GM03348 (cell line): ENCODE measurements at regions not wholly inside any gene's neighbourhood (a gene's known extent, or its start where the extent isn't known, plus 50 kb on each side); places are given as distances from the start of the nearest gene placed in this dataset.

Experiments used
- DNase-seq: peaks from one replicate; pipeline ENCODE4 v3.0.0; 2012; ENCODE audit warnings: low spot score

DNA sequence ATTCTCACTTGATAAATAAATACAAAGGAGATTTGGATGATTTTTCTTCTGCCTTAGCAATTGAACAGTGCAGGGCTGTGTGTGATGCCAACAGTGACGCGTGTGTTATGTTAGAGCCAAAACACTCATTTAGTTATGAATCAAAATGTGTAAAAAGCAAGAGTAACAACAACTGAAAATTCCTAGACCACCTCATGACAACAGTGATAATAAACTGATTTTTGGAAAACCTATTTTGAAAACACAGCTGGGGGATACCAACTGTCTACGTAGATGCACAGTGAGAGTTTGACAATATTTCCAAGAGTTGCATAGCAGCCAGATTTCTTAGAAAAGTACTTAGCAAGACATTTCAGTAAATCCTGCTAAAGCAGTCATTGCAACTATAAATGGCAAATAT, 323.9 kb downstream of the GALR1 start:
- no peak for DNase-seq

DNA sequence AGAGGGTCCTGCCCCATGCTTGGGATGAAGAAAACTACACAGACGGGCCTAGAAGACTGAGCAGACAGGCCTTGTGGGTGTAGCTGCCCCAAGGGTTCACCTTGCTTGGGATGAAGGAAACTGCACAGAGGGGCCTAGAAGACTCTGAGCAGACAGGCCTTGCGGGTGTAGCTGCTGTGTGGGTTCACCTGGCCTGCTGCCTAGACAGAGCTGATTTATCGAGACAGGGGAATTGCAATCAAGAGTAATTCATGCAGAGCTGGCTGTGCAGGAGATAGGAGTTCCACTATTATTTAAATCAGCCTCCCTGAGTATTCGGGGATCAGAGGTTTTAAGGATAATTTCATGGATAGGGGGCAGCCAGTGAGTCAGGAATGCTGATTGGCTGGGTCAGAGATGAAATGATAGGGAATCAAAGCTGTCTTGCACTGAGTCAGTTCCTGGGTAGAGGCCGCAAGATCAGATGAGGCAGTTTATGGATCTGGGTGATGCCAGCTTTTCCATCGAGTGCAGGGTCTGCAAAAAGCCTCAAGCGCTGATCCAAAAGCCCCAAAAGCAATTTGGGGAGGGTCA, 341.4 kb downstream of the GALR1 start:
- no peak for DNase-seq

DNA sequence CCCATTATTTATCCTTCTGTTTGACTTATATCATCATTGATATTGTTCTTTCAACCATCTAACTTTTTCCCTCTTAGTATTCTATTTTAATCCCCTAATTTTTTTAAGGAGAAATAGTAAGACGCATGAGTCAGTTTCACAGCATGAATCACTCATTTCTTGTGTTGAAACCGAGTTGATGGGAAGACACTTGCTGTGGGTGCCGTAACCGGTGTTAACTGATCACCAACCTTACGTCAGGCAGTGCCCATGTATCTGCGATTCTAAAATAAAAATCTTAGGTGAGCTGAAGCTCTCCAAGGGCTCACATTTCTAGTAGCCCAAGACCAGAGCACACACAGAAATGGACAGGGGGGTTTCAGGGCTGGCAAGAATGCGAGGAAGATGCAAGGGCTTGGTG, 348.1 kb downstream of the GALR1 start:
- DNase-seq: no peak

DNA sequence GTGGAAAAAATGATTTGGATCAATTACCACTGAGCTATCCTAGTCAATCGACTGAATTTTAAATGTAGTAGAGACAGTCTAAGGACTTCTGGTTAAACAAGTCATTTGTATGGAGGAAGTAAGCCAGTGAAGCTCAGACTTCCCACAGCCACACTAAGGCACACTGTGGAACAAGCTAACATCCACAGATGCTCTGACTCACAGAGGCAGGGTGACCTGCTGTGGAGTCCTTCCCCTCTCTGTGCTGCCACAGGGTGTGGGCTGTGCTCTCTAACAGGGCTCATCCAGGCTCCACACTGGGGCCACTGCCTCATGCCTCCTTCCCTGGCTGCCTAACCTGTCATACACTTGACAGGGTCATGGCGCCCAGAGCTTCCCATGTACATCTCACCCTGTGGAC, 351.0 kb downstream of the GALR1 start:
- no peak for DNase-seq

DNA sequence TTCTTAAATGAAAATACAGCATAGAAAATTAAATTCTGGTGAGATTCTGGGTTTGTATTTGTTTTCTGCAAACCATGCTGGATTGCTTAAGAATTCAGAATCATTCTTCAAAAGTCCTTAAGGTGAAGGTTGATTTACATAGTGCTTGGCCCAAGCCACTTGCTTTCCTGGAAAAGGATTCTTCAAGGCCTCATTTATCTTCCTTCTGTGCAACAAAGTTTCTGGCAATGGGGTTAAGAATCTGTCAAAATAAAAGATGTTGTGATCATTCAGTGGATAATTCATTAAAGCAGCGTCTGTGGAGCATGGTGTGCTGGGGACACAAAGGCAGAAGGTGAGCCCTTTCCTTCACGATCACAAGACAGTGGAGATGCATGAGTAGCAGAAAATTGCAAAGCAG, 351.9 kb downstream of the GALR1 start:
- DNase-seq: no peak

DNA sequence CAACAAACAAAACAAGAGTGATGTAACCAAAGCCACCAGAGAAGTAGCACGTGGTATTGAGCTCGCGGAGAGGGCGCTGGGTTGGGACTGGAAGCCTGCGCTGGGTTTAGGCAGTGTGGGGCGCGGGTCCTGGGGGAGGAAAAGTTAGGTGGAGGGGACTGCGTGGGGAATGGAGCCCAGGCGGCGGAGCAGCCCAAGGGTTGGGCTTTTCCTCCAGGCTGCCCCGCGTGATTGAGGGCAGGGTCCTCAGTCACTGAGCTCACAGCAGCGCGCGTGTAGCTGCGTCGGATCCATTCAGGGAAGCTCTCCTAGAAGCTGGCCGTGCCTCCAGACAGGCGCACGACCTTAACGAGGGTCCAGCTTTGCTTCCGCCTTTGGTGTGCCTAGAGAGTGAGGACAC, 357.4 kb downstream of the GALR1 start:
- DNase-seq: no peak

DNA sequence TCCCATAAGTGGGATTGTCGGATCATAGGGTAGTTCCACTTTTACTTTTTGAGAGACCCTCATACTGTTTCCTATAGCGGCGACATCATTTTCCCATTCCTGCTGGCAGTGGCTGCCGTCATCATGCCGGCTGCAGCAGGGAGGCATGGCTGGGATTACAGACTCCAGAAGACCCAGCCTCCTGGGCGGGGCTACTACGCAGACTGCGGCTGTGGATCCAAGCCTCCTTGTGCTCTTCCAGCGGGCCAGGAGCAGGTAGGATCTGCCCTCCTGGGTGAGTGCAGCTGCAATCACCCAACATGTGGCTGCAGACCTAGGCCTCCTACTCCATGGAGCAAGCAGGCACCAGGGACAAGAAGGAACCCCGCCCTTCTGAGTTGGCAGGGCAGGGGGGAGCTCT, 359.2 kb downstream of the GALR1 start:
- DNase-seq: no peak

DNA sequence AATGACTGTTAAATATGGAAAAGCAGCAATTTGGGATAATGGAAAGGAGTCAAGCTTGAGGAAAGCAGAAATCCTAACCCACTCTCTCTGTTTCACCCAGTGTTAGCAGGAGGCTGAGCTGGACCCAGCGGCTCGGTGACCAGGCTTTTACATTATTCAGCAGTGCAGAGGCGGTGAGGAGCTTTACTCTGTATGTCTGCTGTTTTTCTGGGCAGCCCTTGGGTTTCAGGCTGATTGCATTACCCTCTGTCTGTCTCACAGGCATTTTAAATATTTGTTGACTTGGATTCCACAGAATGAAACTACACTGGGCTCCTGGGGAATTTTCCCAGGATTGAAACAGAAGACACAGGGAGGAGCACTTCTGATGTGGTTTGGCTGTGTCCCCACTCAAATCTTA, 368.0 kb downstream of the GALR1 start:
- no peak for DNase-seq

DNA sequence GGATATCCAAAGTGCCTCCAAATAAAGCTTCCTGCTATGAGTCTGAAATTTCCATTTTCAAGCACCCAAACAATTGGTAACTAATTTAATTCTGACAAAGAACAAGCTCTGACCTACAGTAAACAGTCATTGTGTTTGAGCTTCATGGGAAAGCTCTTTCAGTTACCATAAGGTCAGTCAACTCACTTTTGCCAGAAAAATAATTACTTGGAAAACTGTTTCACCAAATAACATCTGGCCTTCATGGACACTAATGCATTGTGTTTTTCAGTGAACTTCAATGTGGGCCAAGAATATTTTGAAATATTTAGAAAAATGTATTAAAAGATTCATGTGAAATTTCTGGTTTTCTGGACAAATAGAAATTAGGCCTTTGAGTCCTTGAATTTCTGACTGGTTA, 369.9 kb downstream of the GALR1 start:
- no peak for DNase-seq

DNA sequence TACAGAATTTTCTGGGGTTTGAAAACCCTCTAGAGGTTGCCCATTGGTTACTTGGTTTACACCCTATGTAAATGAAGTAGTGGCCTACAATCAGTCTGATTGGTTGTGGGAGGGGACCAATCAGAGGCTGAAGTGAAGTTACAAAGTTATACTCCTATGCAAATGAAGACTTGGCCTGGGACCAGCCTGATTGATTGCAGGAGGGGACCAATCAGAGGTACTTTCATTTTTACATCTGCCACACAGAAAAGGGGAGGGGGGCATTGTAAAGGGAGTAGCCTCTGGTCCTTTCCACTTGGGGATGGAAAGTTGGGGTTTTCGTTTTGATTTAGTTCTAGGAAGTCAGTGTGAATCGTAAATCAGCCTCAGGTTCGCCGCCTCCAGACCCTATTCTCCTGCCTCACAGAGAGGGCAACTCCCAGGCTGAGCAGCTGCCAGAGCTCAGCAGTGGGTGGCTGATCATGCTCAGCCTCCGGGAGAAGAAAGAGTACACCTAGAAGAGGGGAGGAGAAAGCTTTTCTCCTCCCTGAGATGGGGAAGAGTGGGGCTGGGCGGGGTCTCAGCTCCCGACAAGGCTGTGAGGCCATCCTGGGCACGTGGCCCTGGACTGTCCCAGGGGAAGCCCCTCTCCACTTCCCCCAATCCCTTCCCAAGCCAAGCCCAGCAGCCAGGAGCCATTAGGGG, 372.5 kb downstream of the GALR1 start:
- no peak for DNase-seq

DNA sequence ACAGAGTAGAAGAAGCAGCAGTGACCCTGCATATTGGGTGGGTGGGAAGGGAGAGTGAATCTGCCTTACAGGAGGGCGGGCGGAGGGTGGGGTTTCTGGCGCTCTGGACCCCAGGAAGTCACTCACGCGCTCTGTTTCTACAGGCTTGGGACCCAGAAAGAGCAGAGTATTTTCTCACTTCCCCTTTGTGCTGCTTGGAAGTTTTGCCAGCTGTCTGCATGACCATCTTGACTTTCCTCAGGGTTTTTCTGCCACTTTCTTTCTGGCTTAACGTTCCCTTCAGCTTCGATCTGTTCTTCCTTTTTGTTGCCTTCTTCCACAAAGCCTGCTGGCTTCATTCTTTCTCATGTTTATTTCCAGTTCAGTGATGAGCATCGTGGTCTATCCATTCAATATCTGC, 383.1 kb downstream of the GALR1 start:
- DNase-seq: no peak

DNA sequence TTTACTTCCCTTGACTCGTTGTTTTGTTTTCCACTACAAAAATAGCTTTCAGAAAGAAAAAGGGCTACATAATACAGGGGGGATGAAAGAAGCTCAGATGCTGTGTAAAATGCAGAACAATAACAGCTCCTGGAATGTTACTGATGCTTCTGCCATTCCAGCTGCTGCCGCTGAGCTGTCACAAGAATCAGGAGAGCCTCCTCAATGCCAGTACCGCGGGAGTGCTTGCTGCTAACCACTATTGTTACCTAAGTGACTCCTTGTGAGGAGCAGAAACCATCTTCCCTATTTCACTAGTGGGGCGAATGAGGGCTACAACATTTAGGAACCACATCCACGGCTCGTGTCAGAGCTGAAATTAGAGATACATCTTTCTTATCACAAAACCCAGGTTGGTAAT, 384.8 kb downstream of the GALR1 start:
- DNase-seq: no peak

DNA sequence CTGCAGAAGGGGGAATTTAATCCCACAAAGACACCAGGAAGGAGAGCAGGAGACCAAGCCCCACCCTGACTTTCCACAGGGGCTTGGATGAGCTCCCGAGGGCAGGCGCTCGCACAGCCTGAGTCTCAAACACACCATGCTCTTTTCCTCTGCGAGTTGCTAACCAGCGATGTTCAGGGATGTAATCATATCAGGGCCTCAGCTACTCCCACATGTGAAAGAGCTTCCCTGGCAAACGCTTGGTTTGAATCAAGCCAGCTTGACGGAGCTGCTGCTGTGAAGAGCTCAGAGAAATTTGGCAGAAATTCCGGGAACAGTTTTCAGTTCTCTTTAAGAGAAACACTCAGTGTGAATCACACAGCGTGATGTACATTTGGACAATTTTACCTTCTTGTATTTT, 385.8 kb downstream of the GALR1 start:
- DNase-seq: no peak

DNA sequence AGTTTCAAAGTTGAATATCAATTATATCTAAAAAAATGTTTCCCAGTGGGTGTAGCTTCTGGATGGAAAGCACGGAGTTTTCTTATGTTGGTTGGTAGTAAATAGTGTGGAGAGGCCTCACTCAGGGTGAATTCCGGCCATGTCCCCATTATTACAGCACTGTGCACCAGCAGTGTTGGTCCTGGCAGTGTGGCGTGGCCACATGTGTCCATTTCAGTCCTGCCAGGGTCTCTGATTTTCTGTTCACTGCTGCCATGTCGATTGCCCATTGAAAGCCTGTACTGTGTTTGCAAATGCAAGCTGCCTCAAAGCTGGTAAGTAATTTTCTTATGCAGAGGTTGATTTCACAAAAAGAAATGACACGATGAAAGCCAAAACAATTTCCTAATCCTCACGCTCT, 386.2 kb downstream of the GALR1 start:
- no peak for DNase-seq

DNA sequence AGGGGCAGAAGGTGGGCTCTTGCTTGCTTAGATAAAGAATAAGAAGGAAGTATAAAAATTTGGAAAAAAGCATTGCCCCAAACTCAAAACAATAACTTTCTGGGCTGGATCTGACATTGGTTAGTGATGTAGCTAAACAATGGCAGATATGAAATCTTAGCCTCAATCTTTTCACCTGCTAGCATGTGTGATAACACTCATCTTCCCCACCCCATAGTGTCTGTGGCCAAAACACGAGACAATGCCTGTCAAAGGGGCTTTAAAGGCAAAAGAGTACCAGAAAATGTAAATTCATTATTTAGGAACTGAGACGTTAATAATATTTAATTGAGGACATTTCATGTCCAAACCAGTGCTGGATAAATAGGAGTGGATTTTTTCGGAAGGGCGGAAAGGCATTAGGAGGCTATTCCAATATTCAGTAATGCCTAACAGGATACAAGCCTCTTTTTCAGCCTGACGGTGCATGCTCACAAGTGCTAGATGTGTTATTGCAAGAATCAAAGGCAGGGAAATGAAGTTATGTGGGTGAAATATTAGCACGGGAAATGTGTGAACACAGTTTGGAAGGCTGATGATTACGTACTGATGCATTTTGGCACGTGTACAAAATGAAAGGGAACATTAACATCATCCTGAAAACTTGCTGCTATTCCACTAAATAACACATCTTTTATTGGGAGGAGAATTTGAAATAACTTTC, 395.7 kb downstream of the GALR1 start:
- no peak for DNase-seq

DNA sequence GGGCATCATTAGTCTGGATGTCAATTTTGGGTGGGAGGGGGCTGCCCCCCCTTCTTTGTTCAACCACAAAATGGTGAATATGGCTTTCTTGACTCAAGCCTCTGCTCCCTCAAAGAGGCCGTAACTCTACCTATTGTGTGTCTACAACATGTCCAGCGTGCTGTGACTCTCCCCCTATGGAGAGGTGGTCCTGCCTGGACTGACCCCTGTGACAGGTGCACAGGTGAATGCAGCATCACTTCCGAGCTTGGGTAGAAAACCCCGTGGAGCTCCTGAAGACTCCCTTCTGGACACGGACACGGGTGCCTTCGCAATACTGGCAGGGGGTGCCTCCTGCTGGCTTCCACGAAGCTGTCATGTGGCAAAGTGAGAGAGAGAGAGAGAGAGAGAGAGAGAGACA, 397.8 kb downstream of the GALR1 start:
- no peak for DNase-seq

DNA sequence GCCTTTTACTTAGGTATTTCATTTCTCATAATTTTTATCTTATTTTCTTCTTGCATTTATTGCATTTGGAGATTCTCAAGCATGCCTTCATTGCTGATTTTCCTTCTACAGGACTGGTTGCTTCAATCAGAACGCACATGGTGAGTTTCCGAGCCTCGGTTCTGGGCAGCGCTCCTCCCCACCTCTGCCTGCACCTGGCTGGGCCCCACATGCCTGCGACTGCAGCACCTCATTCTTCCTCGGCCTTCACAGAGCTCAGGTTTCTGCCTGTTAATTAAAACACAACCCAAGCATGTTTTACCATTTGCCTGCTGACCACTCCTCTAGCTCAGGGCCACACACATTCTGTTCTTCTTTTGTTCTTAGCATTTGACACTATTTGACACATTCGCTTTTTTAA, 398.8 kb downstream of the GALR1 start:
- DNase-seq: no peak

DNA sequence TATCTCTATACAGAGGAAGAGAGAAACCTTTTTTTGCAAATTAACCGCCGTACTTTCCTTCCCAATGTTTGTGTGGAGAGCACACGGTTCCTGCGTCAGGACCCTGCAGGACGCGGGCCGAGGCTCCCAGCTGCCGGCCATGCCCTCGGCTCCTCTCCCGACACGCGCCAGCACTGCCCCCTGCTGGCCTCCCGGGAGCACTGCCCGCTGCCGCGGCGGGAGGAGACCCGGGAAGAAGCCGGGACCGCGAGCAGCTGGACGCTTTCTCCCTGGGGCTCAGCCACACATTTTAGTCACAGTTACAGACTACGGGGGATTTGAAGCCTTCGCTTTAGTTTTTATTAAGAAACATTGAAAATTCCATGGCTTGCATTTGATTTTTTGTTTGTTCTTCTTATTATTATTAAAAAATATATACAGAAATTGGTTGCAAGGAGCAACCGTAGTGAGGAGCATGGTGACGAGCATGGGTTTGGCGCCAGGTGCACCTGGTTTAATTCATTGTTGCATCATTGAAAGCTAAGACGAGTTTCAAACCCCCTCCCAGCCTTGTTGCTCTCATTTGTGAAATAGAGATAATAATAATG, 401.2 kb downstream of the GALR1 start:
- peak; percentile 93 for DNase-seq

DNA sequence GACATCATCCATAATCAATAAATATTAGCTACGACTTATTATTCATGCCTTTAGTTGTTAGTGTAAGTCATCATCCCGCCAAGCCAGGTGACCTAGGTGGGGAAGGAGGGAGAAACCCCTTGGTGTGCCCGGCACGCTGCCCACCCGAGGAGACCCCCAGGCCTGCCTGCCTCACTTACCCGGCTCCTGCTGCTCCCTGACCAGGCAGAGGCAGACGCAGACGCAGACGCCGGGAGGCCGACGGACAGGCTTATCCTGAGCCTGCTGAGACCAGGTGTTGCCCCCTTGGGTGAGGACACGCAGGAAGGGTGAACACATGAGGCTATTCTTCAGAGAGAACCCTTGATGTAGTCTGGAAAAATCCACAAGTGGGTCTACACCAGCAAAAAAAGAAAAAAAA, 401.8 kb downstream of the GALR1 start:
- DNase-seq: no peak

DNA sequence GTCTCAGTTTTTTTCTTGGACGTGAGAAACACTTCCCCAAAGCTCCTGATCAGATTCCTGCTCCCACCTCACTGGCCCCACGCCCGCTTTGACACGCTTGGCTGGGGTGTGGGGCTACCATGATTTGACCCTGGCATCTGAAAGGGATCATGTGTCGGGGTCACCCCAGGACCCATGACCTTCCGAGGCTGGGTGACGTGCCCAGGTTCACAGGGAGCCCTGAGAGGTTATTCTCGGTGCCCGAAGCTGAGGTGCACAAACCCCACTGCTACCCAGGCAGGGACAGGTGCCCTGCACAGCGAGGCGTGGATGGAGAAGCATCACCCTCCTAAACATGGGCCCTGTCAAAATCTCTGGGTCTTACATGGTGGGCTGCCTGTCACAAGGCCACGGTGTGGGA, 404.1 kb downstream of the GALR1 start:
- no peak for DNase-seq

DNA sequence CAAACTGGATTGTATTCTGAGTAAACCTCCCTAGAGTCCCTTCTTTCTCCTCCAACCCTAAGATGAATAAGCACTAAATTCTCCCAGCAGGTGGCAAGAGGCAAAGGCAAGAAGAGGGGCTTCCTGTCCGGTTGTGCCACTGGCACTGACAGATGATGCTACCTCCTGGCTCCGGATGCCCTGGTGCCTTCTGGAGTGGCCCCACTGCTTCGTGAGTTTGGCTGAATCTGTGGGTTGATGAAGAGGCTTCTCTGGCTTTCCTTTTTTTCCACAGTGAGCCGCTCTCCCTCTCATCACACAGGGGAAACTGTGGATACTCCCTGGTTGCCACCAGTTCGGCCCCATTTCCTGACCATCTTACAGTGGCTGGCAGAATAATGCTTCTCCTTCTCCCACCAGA, 404.7 kb downstream of the GALR1 start:
- DNase-seq: no peak

DNA sequence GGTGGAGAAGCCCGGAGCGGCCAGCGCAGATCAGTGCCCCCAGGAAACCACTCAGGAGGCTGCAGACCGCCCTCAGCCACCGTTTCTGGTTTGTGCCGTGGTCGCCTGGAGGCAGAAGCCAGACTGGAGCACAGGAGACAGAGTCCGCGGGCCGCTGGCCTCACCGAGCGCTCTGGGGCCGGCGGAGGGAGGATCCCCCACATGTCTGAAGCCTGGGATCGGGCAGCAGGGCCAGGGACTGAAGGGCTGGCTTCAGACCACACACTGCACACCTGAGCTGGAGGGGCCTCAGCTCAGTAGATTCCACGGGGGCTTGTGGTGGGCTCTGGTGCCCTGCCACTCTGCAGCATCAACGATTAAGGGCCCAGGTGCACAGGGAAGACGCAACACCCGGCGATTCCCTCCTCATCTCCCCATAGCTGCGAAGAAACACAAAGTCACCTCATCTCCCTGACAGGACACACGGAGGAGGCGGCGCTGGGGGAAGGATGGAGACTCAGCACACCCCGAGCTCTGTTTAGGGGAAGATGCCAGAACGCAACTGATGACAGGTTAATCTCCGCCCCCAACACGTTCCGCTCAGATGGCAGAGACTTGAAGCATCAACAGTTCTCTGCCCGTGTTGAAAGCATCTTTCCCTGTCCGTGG, 408.1 kb downstream of the GALR1 start:
- DNase-seq: no peak

DNA sequence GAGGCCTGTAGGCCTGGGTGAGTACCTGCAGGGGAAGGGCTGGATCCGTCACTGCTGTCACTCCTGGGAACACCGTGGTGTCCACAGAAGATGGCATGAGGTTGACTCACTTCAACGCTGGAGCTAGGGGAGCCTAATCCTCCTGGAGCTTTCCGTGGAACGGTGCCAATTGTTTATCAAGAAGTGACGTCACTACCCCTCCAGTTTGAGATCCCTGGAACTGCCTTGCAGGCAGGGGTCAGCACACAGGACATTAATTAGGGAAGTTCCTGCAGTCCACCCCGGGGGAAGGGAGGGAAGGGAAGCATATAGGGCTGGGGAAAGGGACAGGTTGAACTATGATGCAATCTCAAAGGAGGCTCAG, 408.6 kb downstream of the GALR1 start:
- DNase-seq: no peak
